Fibroblast of skin of right biceps (primary cell): ENCODE measurements at regions not wholly inside any gene's neighbourhood (a gene's known extent, or its start where the extent isn't known, plus 50 kb on each side); places are given as distances from the start of the nearest gene placed in this dataset.

Source experiments
- DNase-seq: peaks from one replicate; pipeline ENCODE4 v3.0.0-alpha.2; 2013

DNA sequence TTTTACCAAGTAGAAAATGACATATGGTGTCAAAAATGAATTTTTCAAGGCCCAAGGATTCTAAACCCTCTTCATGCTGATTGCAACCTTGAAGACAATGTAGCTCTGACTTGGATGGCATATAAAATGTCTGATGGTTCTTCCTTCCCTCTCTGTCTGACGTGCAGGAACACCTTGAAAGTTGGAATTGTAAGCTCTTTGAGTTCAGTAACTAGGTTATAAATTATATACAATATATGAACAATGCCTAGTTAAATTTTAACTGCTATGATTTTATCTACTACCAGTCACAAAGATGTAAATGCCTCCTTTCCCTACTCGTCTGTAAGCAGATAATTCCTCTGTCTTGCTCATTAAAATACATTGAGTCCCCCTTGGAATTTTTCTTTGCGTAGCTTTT, 89.5 kb upstream of the TMEM17 start:
- no peak for DNase-seq

DNA sequence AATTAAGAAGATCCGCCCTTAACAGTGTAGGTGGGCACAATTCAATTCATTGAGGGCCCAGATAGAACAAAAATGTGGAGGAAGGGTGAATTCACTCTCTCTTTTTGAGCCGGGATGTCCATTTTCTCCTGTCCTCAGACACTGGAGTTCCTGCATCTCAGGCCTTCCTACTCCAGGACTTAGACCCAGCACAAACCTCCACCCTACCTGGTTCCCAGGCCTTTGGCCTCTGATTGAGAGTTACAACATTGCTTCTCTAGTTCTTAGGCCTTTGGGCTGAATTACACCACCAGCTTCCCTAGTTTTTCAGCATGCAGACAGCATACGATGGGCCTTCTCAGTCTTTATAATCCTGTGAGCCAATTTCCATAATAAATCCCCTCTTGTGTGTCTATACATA, 87.8 kb upstream of the TMEM17 start:
- no peak for DNase-seq

DNA sequence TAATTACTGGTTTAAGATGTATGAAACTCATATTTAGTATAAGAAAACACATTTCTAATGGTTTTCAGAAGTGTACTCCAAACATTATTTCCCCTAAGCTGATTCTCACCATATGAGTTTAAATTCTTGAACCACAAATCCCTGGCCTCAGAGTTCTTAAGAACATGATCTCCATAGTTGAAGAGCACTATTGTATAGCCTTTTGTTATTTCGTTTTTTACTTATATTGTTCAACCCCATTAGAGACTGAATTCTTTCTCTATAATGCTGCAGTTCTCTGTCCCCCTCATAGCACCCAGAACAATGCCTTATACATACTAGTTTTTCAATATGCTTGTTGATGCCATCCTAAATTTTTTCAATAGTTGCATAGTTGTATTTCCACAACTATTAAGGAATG, 85.5 kb upstream of the TMEM17 start:
- DNase-seq = no peak

DNA sequence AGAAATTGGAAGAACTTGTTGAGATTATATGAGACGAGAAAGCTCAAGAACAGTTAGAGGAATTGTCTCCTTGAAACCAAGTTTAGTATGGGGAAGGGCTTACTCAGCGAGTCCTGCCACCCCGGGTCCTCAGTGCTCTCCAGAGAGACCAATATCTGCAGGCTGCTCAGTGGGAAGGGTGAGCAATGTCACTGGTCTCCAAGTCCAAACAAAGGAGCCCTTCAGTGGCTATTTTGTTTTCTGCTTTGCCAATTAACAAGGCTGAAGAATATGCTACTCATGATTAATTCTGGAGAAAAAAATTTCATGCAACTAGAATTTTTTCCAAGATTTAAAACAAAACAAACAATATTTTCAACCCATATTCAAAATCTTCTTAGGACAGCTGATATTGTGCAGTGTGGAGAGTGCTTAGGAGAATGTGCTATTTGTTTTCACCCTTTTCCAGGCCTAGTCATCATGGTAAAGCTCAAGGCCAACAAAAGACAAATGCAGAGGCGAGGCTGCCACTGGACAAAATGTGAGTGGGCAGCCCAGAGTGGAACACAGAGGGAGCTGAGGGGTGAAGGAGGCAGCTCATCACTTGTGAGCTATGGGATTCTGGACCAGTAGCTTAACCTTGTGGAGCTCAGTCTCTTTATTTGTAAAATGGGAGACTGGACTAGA, 83.8 kb upstream of the TMEM17 start:
- no peak for DNase-seq

DNA sequence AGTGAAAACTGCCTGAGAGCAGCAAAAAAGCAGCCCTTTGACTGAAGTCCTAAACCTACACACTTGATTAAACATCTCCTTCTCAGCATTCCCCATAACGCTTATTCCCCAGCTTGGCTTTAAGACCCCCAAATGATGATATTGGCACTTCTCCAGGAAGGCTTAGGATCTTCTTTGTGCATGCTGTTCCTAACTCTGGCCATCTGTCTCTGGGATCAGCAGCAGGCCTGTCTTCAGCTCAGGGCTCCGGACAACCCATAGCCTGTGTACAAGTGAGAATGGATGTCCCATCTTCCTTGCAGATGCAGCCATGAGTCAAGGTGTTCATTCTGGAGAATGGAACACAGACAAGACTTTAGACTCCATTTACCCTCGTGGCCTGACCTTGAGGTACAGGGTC, 81.6 kb upstream of the TMEM17 start:
- DNase-seq = no peak

DNA sequence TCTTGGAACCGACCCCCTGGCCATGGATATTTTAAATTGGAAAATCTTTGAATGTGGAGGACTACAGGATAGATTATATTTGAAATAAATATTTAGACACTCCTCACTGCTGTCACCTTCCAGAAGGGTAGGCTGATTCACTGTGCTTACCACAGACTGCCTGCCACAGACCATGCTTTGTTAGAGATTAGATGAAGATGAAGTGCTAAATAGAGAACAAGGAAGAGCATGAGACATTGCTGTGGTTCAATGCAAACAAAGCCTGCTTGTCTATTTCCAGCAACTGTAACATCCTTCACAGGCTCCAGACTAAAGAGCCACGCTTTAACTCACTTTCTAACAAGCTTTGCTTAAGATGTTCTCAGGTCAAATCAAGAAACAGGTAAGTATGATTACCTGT, 81.0 kb upstream of the TMEM17 start:
- DNase-seq = peak; percentile 85

DNA sequence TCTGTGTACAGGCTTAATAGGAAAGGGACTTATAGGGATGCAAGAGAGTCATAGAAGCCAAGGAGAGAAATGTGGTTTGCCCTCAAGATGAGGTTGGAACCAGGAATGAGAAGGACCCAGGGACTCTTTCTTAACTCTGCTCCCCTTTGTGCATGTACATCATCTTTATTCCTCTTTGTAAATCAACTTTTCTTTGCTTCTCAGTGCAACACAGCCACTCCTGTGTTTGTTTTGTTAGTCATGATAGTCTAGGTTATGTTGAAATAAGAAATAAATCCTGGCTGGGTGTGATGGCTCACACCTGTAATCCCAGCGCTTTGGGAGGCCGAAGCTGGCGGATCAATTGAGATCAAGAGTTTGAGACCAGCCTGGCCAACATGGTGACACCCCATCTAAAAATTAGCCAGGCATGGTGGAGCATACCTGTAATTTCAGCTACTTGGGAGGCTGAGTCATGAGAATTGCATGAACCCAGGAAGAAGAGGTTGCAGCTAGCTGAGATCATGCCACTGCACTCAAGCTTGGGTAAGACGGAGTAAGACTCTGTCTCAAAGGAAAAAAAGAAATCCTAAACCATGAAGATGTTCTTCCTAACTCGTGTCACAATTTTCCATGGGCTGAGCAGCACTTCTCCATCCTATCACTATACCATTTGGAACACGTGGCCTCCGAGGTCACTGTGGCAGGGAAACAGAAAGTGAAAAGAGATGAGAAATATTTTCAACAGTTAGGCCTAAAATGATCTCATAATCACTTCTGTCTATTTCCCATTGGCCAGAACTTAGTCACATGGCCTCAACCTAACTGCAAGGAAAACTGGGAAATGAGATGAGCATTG, 73.0 kb upstream of the TMEM17 start:
- DNase-seq = peak; percentile 84

DNA sequence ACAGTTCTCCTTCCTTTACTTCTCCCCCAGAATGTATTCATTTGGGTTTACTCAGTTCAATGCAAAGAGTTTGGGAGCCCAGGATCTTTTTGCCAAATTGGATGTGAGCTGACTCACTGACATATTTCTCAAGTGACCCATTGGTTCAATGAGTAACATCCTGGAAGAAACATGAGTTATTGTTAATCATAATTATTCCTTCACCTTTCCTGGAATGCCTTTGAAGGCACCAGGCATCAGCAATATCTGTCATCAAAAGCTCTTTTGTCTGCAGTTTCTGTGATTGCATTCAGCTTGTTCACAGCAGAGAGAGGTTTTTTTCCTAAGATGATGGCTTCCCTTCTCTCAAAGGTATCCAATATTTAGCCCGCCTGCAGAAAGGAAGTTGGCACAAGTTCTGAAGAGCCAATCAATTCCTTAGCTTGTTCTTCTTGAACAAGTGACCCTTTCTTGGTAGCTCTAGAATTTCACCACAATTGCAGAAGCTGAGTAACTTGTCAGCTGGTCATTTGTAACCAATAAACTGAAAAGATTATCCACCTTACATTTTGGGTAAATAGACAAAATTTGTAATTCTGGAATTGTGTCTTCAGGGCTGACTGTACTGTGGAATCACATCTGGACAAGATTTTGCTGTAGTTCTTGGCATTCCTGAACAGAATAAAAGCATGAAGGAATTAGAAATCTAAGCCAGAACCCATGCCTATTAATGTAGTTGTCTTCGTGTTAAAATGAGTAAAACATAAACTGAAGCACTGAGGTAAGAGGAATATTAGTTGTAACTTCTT, 72.2 kb upstream of the TMEM17 start:
- peak; percentile 97 for DNase-seq

DNA sequence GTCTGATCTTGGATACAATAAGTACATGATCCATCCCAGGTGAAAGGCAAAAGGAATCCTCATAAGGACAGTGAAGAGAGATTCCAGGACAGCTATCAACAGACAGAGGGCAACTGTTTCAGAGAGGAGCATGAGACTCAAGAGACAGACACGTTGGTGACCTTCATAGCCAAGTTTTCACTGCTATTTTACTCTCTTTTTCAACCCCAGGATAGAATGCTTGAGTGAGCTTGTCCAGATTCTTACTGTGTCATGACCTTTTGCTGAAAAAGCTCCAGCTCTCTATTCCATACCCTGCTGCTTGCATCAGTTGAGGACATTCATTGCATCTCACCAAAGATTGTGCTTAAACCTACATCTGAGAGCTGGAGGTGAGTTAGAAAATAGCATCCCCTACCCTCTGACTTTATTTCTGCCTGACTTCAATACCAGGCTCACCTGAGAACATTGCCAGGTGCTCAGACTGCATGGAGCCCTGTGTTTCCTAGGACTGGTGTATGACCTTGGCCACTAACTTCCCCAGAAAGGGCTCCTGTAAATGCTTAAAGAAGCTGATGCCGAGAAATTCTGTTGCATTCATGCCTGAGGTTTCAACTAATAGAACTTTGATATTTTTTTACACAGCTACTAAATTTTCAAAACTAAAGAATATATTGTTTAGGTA, 70.4 kb upstream of the TMEM17 start:
- DNase-seq = no peak

DNA sequence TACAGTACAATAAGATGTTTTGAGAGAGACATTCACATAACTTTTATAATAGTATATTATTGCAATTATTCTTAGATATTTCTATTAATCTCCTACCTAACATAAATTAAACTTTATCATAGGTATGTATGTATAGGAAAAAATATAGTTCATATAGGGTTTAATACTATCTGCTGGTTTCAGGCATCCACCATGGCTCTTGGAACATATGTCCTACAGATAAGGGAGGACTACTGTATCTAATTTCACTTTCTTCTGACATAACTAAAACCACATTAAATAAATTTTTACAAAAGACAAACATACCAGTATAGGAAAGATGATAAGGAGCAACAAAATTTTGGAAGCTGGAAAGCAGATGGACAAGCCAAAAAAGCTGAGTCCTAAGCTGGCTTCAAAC, 67.9 kb upstream of the TMEM17 start:
- no peak for DNase-seq

DNA sequence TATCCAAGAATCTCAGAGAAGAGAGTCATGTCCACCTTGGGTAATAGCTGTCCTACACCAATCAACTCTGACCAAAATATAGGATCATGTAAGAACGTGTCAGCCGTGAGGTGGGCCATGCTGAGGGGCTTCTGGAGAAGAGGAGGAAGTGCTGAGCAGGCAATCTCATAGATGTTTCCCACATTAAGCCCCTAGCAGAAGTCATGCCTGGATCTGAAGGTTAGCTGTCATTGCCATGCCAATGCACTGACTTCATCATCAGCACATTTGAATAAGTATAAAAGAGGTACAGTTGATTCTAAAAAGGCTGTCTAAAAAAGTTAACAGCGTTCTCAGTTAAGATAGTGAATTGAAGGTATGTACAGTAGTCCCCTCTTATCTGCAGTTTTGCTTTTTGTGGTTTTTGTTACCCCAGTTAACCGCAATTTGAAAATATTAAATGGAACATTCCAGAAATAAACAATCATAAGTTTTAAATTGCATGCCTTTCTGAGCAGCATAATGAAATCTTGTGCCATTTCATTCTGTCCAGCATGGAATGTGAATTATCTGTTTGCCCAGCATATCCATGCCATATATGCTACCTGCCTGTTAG, 67.2 kb upstream of the TMEM17 start:
- peak; percentile 16 for DNase-seq

DNA sequence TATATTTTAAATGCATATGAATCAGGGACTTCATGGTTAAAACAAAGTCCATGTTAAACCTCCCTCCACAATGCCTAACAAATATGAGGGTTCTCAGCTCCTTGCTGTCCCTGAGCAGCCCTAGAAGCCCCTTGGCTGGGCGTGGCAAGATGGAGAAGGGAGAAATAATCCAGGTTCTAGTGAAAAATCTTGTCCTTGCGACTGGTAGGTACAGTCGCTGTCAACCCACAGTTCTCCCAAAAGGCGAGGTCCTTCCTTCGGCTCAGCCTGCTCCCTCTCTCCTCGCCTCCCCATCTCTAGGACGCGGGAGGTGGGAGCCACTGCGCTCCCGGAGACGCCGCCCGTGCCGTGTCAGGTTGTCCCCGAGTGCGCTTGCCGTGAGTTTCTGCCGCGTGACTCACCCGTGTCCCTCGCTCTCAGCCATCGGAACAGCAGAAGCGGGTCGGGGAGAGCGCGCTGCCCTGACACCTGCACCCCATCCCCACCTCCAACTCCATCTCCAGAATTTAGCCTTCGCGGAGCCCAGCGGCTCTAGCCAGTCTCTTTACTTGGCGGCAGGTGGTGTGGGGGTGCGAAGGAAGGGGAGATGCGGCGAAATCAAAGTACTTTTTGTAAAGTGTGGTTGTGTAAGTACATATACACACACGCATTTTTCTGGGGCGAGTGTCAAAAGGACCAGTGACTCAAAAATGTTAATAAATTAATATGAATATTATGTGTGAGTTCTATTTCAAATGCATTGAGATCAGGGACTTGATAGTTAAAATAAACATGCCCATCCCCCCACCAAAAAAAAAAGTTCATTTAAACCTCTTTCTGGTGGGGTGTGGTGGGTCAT, 65.1 kb upstream of the TMEM17 start:
- DNase-seq = peak; percentile 20

DNA sequence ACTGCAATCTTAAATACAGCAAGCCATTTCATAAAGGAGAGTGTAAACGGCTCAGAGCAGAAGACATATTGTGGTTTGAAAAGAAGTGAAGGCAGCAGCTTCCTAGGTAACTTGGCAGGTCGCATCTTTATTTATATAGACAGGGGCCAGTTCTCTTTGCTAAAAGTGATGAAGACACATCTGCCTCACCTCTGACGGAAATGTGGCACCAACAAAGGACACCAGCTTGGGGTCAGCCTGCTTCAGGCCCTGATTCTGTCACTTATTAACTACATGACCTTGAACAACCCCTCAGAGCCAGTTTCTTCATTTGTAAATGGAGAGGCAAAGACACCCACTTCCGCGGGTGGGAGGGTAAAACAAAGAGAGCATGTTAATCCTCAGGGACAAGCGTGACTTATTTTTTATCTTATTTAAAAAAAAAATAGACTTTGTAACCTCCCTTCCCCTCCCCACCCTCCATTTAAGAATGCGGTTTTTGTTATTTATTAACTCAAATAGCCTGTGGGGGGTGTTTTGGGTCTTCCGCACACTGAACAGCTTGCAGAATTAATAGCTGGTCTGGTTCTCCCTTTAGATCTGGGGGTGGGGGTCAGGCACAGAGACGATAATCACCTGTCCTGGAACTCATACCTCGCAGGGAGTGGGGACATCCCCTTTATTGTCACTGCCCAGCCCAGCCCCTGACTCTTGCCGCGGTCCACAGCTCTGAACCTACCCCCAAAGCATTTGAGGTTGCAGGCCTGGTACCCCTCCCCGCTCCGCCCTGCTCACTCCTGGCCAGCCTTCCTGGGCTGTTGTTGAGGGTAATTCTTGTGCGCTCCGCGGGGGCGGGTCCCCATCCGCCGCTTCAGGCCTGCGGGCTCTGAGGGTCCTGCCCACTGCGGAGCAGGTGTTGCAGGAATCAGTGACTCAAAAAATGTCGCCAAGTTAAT, 64.2 kb upstream of the TMEM17 start:
- DNase-seq = no peak

DNA sequence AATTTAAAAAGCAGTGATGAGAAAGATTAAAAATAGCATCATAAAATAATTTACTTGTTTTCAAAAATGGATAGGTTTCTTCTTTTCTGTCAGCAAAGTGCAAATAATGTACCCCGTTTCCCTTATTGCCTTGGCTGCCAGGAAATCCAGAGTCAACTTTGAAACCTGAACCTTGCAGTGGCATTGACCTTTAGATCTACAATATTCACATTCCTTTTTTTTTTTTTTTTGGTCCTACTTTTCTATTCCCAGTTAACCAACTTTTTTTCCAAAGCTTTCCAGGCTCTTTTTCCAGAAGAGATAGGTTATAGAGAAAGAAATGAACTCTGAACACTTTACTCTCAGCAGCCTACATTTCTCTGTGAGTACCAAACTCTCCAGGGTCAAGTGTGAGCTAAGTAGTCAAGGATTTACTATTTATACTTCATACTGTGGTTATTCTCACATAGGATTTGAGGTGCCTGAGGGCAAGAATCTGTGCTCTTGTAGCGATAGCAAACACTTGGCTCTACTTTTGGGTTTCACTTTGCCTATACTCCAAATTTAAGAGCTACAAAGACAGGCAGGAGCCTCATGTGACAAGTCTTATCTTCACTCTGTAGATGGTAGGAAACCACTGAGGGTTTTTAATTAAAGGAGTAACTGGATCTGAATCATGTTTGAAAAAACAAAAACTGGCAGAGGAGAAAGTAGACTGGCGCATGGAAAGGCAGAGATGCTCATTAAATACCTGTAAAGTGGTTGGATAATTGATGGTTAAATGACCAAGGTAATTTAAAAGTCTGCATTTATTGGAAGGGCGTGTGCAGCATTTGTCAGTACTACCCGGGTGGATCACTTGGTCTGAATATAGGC, 63.2 kb upstream of the TMEM17 start:
- no peak for DNase-seq

DNA sequence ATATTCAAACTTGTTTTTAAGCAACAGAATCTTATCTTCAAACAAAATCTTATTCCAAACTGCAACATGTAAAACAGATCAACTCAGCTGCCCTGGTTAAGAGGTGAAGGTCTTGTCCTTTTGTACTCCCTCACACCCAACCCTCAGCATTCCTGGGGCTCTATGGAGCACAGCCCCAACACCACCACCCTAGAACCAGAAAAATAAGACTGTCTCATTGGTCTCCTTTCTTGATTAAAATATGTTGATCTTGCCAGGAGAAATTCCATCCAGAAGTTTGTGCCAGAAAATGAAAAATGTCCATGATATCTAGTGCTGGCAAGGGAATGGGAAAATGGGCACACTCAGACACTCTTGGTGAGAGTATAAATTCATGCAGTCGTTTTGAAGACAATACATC, 62.1 kb upstream of the TMEM17 start:
- no peak for DNase-seq

DNA sequence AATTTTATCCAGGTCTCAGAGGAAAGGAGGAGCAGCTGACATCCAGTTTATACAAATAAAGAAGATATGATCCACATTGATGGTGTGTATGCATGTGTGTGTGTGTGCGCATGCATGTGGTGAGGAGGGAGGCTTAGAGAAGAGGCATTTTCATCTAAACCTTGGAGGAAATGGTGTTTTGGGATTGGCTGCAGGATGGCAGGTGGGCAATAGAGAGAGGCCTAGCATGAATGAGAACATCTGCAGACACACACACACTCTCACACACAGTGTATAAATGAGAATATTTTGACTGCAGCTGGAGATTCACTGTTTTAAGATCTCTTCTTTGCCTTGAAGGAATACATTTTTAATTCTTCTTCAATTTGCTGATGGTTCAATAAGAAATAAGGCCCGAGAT, 61.7 kb upstream of the TMEM17 start:
- no peak for DNase-seq

DNA sequence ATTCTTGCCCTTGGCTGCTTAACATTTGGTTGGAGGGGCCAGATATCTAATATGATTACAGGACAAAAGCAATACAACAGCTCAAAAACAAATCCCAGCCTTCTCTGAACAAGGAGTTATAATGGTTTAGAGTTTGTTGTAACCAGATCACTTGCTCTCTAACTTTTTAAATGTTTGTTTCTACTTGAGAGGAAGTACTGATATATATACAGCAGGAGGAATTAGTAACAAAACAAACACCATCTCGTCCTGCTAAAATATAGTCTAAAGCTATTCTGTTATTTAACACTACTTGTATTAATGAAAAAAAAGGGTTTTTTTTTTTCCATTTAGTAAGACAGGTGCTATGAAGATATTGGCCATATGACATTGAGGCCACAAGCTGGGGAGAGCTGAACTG, 60.9 kb upstream of the TMEM17 start:
- no peak for DNase-seq

DNA sequence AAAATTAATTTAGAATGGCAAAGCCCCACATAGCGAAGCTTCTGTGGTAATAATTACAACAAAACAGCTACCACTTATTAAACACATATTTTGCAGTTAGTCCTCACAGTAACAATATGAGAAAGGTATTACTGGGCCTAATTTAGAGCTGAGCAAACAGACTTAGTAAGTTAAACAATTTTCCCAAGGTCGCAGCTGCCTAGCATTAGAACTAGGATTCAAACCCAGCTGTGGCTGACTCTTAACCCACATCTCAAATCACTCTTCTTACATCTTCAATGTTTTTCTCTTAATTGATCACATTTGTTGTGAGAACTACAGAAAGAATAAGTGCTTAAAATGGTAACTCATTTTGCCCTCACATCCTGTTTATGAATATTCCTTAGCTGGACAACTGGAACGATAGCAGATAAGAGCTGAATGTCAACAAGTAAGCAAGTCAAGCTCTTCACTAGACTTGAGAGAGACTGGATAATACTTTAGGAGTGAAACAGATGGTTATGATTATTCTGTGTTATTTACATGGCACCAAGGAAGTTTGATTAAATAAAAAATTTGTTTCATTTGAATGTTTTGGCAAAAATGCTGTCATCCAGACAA, 59.4 kb upstream of the TMEM17 start:
- DNase-seq = no peak
